ENCODE measurements at regions not wholly inside any gene's neighbourhood (a gene's known extent, or its start where the extent isn't known, plus 50 kb on each side); places are given as distances from the start of the nearest gene placed in this dataset.
"Not testable (repeated sequence)": the region's sequence is repeated elsewhere in the genome, so short reads cannot be mapped to it uniquely, and the experiment has no call there.

DNA sequence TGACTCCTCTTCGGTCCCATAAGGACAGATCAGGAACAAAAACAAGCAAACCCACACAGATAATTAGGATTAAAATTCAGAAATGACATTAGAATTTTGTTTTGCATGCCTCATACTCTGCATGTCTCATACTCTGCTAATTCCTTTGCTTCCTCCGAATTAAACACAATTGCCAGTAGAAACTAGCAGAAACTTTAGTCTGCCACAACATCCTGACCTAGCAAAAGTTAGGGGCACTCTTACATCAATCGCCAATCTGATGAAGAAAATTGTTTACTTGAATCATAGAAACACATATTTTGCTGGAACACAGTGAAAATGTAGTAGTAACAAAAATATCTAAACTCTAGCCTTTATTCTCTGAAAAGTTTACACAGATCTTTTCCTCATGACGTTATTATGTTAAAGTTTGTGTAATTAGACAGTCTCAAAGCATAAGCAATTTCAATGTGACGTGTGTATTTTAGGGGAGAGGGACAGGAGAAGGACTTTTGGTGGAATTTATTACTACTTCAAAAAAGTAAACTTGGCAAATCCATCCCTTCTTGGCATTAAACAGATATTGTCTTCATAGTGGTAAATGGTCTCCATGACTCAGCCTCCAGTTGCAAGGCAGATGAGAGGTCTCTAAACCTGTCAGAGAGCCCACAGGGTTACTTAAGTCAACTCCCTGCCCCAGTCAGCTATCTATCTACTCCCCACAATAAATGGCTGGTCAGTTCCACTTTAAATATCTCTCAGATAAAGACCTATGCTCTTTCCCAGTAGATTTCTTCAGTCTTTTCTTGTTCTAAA lies 249.8 kb upstream of the UBASH3B start:
- Mint-ChIP-seq H3K4me1 (ENCODE audit: low read depth, unreplicated experiment) (no peaks in the 10 kb centered on the region), H3K9me3 (ENCODE audit: low read depth, unreplicated experiment) (no peaks in the 10 kb centered on the region), H3K27ac (ENCODE audit: unreplicated experiment) (no peak overlapping the region), H3K36me3 (ENCODE audit: insufficient read depth, unreplicated experiment) (no peaks in the 10 kb centered on the region), H3K27me3 (ENCODE audit: unreplicated experiment) (peaks cover 14% of the 10 kb centered on the region), H3K4me3 (ENCODE audit: low read depth, unreplicated experiment) (no peak overlapping the region)
- CTCF ChIA-PET = no interaction called here
- BruUV-seq (replicated peaks) = no TSS peak
- DNase-seq = no peak
- intact Hi-C loops (cut with micrococcal nuclease; ENCODE audit: unreplicated experiment) = no loop called here
- TF ChIP-seq, protein P1, sequence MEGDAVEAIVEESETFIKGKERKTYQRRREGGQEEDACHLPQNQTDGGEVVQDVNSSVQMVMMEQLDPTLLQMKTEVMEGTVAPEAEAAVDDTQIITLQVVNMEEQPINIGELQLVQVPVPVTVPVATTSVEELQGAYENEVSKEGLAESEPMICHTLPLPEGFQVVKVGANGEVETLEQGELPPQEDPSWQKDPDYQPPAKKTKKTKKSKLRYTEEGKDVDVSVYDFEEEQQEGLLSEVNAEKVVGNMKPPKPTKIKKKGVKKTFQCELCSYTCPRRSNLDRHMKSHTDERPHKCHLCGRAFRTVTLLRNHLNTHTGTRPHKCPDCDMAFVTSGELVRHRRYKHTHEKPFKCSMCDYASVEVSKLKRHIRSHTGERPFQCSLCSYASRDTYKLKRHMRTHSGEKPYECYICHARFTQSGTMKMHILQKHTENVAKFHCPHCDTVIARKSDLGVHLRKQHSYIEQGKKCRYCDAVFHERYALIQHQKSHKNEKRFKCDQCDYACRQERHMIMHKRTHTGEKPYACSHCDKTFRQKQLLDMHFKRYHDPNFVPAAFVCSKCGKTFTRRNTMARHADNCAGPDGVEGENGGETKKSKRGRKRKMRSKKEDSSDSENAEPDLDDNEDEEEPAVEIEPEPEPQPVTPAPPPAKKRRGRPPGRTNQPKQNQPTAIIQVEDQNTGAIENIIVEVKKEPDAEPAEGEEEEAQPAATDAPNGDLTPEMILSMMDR (IDR thresholded peaks at IDR 0.05; ENCODE audit: unreplicated experiment) = no peak

DNA sequence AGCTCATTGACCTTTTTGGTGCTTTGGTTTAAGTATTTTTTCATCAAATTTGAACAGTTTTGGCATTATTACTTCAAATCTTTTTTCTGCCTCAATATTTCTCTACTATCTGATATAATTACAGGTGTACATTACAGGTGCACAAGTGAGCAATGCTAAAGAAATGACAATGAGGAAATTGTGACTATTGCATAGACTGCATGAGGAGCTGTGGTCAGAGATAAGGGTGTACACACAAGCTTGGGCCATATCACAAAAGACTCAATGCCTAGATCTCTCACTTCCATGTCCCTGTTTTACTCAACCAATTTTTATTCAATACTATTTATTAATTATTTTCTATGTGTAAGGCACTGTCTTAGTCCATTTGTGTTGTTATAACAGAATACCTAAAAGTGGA lies 251.0 kb upstream of the UBASH3B start:
- intact Hi-C loops (cut with micrococcal nuclease; ENCODE audit: unreplicated experiment) = no loop called here
- Mint-ChIP-seq H3K27ac (ENCODE audit: unreplicated experiment) (no peak overlapping the region), H3K36me3 (ENCODE audit: insufficient read depth, unreplicated experiment) (no peaks in the 10 kb centered on the region), H3K27me3 (ENCODE audit: unreplicated experiment) (peaks cover 14% of the 10 kb centered on the region), H3K9me3 (ENCODE audit: low read depth, unreplicated experiment) (no peaks in the 10 kb centered on the region), H3K4me3 (ENCODE audit: low read depth, unreplicated experiment) (no peak overlapping the region), H3K4me1 (ENCODE audit: low read depth, unreplicated experiment) (no peaks in the 10 kb centered on the region)
- CTCF ChIA-PET = no interaction called here
- TF ChIP-seq, protein P1 (IDR thresholded peaks at IDR 0.05; ENCODE audit: unreplicated experiment) = no peak
- DNase-seq = no peak
- no TSS peak for BruUV-seq (replicated peaks)

DNA sequence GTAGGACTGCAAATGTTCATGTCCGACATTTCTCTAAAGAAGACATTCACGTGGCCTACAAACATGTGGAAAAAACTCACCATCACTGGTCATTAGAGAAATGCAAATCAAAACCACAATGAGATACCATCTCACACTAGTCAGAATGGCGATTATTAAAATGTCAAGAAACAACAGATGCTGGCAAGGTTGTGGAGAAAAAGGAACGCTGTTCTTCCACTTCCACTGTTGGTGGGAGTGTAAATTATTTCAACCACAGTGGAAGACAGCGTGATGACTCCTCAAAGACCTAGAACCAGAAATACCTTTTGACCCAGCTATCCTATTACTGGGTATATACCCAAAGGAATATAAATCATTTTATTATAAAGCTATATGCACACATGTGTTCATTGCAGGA lies 253.9 kb upstream of the UBASH3B start:
- CTCF ChIA-PET; H3K9me3 Mint-ChIP-seq (ENCODE audit: low read depth, unreplicated experiment); H3K36me3 Mint-ChIP-seq (ENCODE audit: insufficient read depth, unreplicated experiment); BruUV-seq (replicated peaks); DNase-seq; H3K4me1 Mint-ChIP-seq (ENCODE audit: low read depth, unreplicated experiment); H3K27ac Mint-ChIP-seq (ENCODE audit: unreplicated experiment); intact Hi-C loops (cut with micrococcal nuclease; ENCODE audit: unreplicated experiment); H3K4me3 Mint-ChIP-seq (ENCODE audit: low read depth, unreplicated experiment): not testable (repeated sequence)
- H3K27me3 Mint-ChIP-seq (ENCODE audit: unreplicated experiment) = peaks cover 27% of the 10 kb centered on the region

DNA sequence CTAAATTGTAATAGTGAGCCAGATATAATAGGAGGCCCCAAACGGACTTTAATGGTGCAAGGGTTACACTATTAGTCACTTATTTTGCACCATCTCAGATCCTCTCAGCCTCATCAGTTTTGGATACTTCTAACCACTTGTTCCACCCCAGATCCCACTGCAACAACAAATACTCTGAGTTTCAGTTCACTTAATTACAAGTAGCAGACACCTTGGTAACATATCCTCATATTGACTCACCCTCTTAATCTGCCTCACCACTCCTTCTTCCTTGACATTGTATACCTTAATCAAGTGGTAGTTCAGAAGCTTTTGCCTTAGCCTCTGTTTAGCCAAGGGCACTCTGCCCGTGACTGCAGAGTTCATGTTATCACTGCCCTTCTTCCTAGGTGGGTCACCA lies 256.1 kb upstream of the UBASH3B start:
- no peak for DNase-seq
- Mint-ChIP-seq H3K27ac (ENCODE audit: unreplicated experiment) (no peak overlapping the region), H3K9me3 (ENCODE audit: low read depth, unreplicated experiment) (no peaks in the 10 kb centered on the region), H3K27me3 (ENCODE audit: unreplicated experiment) (peaks cover 27% of the 10 kb centered on the region), H3K4me1 (ENCODE audit: low read depth, unreplicated experiment) (no peaks in the 10 kb centered on the region), H3K36me3 (ENCODE audit: insufficient read depth, unreplicated experiment) (no peaks in the 10 kb centered on the region), H3K4me3 (ENCODE audit: low read depth, unreplicated experiment) (no peak overlapping the region)
- CTCF ChIA-PET = no interaction called here
- TF ChIP-seq, protein P1 (IDR thresholded peaks at IDR 0.05; ENCODE audit: unreplicated experiment) = no peak
- intact Hi-C loops (cut with micrococcal nuclease; ENCODE audit: unreplicated experiment) = no loop called here
- no TSS peak for BruUV-seq (replicated peaks)

DNA sequence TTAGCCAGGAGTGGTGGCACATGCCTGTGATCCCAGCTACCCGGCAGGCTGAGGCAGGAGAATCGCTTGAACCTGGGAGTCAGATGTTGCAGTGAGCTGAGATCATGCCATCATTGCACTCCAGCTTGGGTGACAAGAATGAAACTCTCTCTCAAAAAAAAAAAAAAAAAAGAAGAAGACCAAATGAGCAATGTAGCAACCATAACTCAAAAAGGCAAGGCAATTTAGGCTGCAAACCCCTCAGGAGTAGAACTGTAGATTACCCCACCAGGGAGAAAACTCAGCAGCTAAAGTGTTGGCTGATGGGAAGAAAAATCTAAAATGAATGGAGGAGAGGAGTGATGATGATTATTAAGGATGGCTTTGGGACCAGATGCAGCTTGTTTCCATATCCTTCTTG lies 256.7 kb upstream of the UBASH3B start:
- Mint-ChIP-seq H3K27me3 (ENCODE audit: unreplicated experiment) (peaks cover 27% of the 10 kb centered on the region), H3K4me3 (ENCODE audit: low read depth, unreplicated experiment) (no peak overlapping the region), H3K4me1 (ENCODE audit: low read depth, unreplicated experiment) (no peaks in the 10 kb centered on the region), H3K36me3 (ENCODE audit: insufficient read depth, unreplicated experiment) (no peaks in the 10 kb centered on the region), H3K9me3 (ENCODE audit: low read depth, unreplicated experiment) (no peaks in the 10 kb centered on the region), H3K27ac (ENCODE audit: unreplicated experiment) (no peak overlapping the region)
- no peak for DNase-seq
- TF ChIP-seq, protein P1 (IDR thresholded peaks at IDR 0.05; ENCODE audit: unreplicated experiment) = no peak
- BruUV-seq (replicated peaks) = no TSS peak
- CTCF ChIA-PET = no interaction called here
- intact Hi-C loops (cut with micrococcal nuclease; ENCODE audit: unreplicated experiment) = no loop called here

Data from Calu3 (cell line).